Mesenchymal stem cell (in vitro differentiated cells and primary cell): ENCODE measurements at regions not wholly inside any gene's neighbourhood (a gene's known extent, or its start where the extent isn't known, plus 50 kb on each side); places are given as distances from the start of the nearest gene placed in this dataset.

Experiments used
- DNase-seq: peaks from one replicate; pipeline ENCODE4 v3.0.0-alpha.2; 2013
- H2AFZ ChIP-seq: one replicate; pipeline ENCODE4 v1.6.1; 2013; ENCODE audit warnings: low read depth, mild to moderate bottlenecking, control low read depth, inconsistent platforms, low read length, moderate library complexity
- H2AK5ac ChIP-seq: 2 replicates; pipeline ENCODE4 v1.6.1; 2013; ENCODE audit warnings: low read length, moderate library complexity, mild to moderate bottlenecking, inconsistent platforms; ENCODE audit not compliant: severe bottlenecking
- H2BK120ac ChIP-seq: one replicate; pipeline ENCODE4 v1.6.1; 2013; ENCODE audit warnings: low read depth, mild to moderate bottlenecking, inconsistent platforms, low read length, moderate library complexity
- H2BK12ac ChIP-seq, 2 experiments: one replicate each; pipeline ENCODE4 v1.6.1; 2013; ENCODE audit warnings: inconsistent platforms in 2 of 2, low read length in 2 of 2, mild to moderate bottlenecking in 2 of 2, moderate library complexity in 2 of 2, control low read depth in 1 of 2
- H2BK15ac ChIP-seq: one replicate; pipeline ENCODE4 v1.6.1; 2013; ENCODE audit warnings: mild to moderate bottlenecking, low read depth, inconsistent platforms; ENCODE audit not compliant: poor library complexity, severe bottlenecking
- H2BK5ac ChIP-seq: 2 replicates; pipeline ENCODE4 v1.6.1; 2013; ENCODE audit warnings: low read depth, mild to moderate bottlenecking, low read length, control low read depth, inconsistent platforms; ENCODE audit not compliant: poor library complexity, severe bottlenecking
- H3K14ac ChIP-seq, 2 experiments: one replicate each; pipeline ENCODE4 v1.6.1; 2013; ENCODE audit warnings: inconsistent platforms in 2 of 2, low read length in 2 of 2, control low read depth in 1 of 2, mild to moderate bottlenecking in 1 of 2, moderate library complexity in 1 of 2
- H3K18ac ChIP-seq, 2 experiments: one replicate each; pipeline ENCODE4 v1.6.1; 2013; ENCODE audit warnings: inconsistent platforms in 2 of 2, low read length in 2 of 2, control low read depth in 1 of 2, low read depth in 1 of 2, mild to moderate bottlenecking in 1 of 2
- H3K23ac ChIP-seq, 2 experiments: one replicate each; pipeline ENCODE4 v1.6.1; 2013; ENCODE audit warnings: inconsistent platforms in 2 of 2, low read length in 2 of 2, mild to moderate bottlenecking in 2 of 2, moderate library complexity in 2 of 2, control low read depth in 1 of 2
- H3K27ac ChIP-seq: 2 replicates; pipeline ENCODE4 v1.5.1; 2013; ENCODE audit warnings: mild to moderate bottlenecking, moderate library complexity, low read length, control low read depth, inconsistent platforms; ENCODE audit not compliant: poor library complexity, severe bottlenecking
- H3K27me3 ChIP-seq, 2 experiments: 2 replicates each; pipeline versions ENCODE4 v1.6.1 to v1.7.0; 2013; ENCODE audit warnings: low read length in 2 of 2, mild to moderate bottlenecking in 2 of 2, moderate library complexity in 2 of 2, control low read depth in 1 of 2, inconsistent platforms in 1 of 2; ENCODE audit not compliant: control insufficient read depth in 1 of 2, insufficient read depth in 1 of 2
- H3K36me3 ChIP-seq, 2 experiments: 2 replicates each; pipeline versions ENCODE4 v1.6.1 to v1.7.0; 2013; ENCODE audit warnings: low read length in 2 of 2, control low read depth in 1 of 2, inconsistent platforms in 1 of 2, low read depth in 1 of 2, mild to moderate bottlenecking in 1 of 2; ENCODE audit not compliant: insufficient read depth in 2 of 2, control insufficient read depth in 1 of 2
- H3K4ac ChIP-seq, 2 experiments: one replicate each; pipeline ENCODE4 v1.6.1; 2013; ENCODE audit warnings: inconsistent platforms in 2 of 2, low read length in 2 of 2, mild to moderate bottlenecking in 2 of 2, moderate library complexity in 2 of 2, control low read depth in 1 of 2, low read depth in 1 of 2
- H3K4me1 ChIP-seq: 2 replicates; pipeline ENCODE4 v1.6.1; 2013; ENCODE audit warnings: low read depth, low read length, control low read depth; ENCODE audit not compliant: control insufficient read depth, insufficient read depth
- H3K4me2 ChIP-seq: 2 replicates; pipeline ENCODE4 v1.6.1; 2013; ENCODE audit warnings: low read length, mild to moderate bottlenecking, inconsistent platforms; ENCODE audit not compliant: poor library complexity, severe bottlenecking
- H3K4me3 ChIP-seq, 2 experiments: 2 replicates each; pipeline versions ENCODE4 v1.5.1 to v1.7.0; 2013; ENCODE audit warnings: low read length in 2 of 2, mild to moderate bottlenecking in 2 of 2, control low read depth in 1 of 2, low read depth in 1 of 2; ENCODE audit not compliant: insufficient read depth in 1 of 2
- H3K79me1 ChIP-seq: replicated peaks from 2 replicates; pipeline ENCODE4 v1.6.1; 2013; ENCODE audit warnings: mild to moderate bottlenecking, control low read depth, low read length, inconsistent platforms; ENCODE audit not compliant: poor library complexity, severe bottlenecking
- H3K9ac ChIP-seq: 2 replicates; pipeline ENCODE4 v1.7.0; 2013; ENCODE audit warnings: mild to moderate bottlenecking, low read length, moderate library complexity
- H3K9me3 ChIP-seq: 2 replicates; pipeline ENCODE4 v1.7.0; 2013; ENCODE audit warnings: mild to moderate bottlenecking, low read length; ENCODE audit not compliant: control insufficient read depth
- H4K8ac ChIP-seq: one replicate; pipeline ENCODE4 v1.6.1; 2013; ENCODE audit warnings: inconsistent platforms, mild to moderate bottlenecking, low read length, moderate library complexity
- H4K91ac ChIP-seq: one replicate; pipeline ENCODE4 v1.6.1; 2013; ENCODE audit warnings: mild to moderate bottlenecking, low read length, inconsistent platforms
- WGBS: methylation state at CpG from one replicate; pipeline ENCODE4 v1.1.7; 2013; ENCODE audit warnings: mixed read lengths; 5-methylcytosine and 5-hydroxymethylcytosine counted together

DNA sequence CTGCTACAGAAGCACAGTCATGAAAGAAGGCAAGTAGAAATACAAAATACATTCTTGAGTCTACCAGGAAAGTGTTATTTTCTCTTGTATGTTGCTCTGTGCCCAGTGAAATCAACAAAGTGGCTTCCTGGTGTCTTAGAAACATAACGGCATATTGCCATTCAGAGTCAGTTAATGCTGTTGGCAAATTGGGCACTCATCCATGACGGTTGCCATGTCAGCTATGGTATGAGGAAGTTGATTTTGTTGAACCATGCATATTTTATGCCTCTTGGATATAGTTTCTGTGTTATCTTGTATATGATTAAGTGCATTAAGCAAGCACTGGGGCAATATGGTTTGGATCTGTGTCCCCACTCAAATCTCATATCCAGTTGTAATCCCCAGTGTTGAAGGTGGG is 153.1 kb upstream of the CXADR start:
- H2AK5ac ChIP-seq = no peak overlapping the region
- no peaks in the 10 kb centered on the region for H3K27me3 ChIP-seq
- H3K9ac ChIP-seq = no peak overlapping the region
- H3K9me3 ChIP-seq = no peaks in the 10 kb centered on the region
- H2BK15ac ChIP-seq = no peak overlapping the region
- no peaks in the 10 kb centered on the region for H3K79me1 ChIP-seq
- H3K27ac ChIP-seq = no peak overlapping the region
- H3K36me3 ChIP-seq = no peaks in the 10 kb centered on the region
- H4K8ac ChIP-seq = no peak overlapping the region
- H2BK120ac ChIP-seq = no peak overlapping the region
- no peak for DNase-seq
- 89% methylated on average over 2 of the region's 2 CpGs for WGBS
- no peaks in the 10 kb centered on the region for H3K4me1 ChIP-seq
- no peak overlapping the region for H3K4ac ChIP-seq
- no peak overlapping the region for H3K4me3 ChIP-seq
- H3K4me2 ChIP-seq = no peak overlapping the region
- H3K18ac ChIP-seq = no peak overlapping the region
- H2BK5ac ChIP-seq = no peak overlapping the region
- no peak overlapping the region for H2AFZ ChIP-seq
- H2BK12ac ChIP-seq = no peak overlapping the region
- H3K14ac ChIP-seq = no peak overlapping the region
- H3K23ac ChIP-seq = no peak overlapping the region
- no peak overlapping the region for H4K91ac ChIP-seq

GRCh38 chr21:17368748-17369363 is 144.0 kb upstream of the CXADR start:
- Histone ChIP-seq H4K91ac (no peak overlapping the region), H3K9me3 (no peaks in the 10 kb centered on the region), H2BK15ac (no peak overlapping the region), H3K79me1 (no peaks in the 10 kb centered on the region), H3K4me2 (no peak overlapping the region), H3K14ac (no peak overlapping the region), H3K18ac (no peak overlapping the region), H2AFZ (no peak overlapping the region), H2BK5ac (no peak overlapping the region), H4K8ac (no peak overlapping the region), H2BK120ac (no peak overlapping the region), H3K36me3 (no peaks in the 10 kb centered on the region), H3K23ac (no peak overlapping the region), H3K9ac (no peak overlapping the region), H3K27ac (no peak overlapping the region), H3K4me1 (no peaks in the 10 kb centered on the region), H3K27me3 (no peaks in the 10 kb centered on the region), H2BK12ac (no peak overlapping the region), H3K4me3 (no peak overlapping the region), H3K4ac (no peak overlapping the region), H2AK5ac (no peak overlapping the region)
- 56% methylated on average over 3 of the region's 3 CpGs for WGBS
- no peak for DNase-seq

- Histone ChIP-seq H2BK15ac (no peak overlapping the region), H2BK5ac (no peak overlapping the region), H3K4me2 (no peak overlapping the region), H3K27ac (no peak overlapping the region), H3K9me3 (no peaks in the 10 kb centered on the region), H3K79me1 (no peaks in the 10 kb centered on the region), H3K4me1 (no peaks in the 10 kb centered on the region), H2BK12ac (no peak overlapping the region), H4K91ac (no peak overlapping the region), H2AFZ (no peak overlapping the region), H4K8ac (no peak overlapping the region), H2AK5ac (no peak overlapping the region), H3K36me3 (no peaks in the 10 kb centered on the region), H3K27me3 (no peaks in the 10 kb centered on the region), H3K4ac (no peak overlapping the region), H3K9ac (no peak overlapping the region), H3K18ac (no peak overlapping the region), H2BK120ac (no peak overlapping the region), H3K14ac (no peak overlapping the region), H3K4me3 (no peak overlapping the region), H3K23ac (no peak overlapping the region)
- DNase-seq = no peak
- WGBS = 86% methylated on average over 4 of the region's 5 CpGs
Measured at GRCh38 chr21:17370263-17370662, 142.6 kb upstream of the CXADR start.

GRCh38 chr21:17370916-17371315 is 141.9 kb upstream of the CXADR start:
- H2BK120ac ChIP-seq = no peak overlapping the region
- WGBS = 44% methylated on average over 5 of the region's 5 CpGs
- no peak overlapping the region for H3K14ac ChIP-seq
- H2BK15ac ChIP-seq = no peak overlapping the region
- H3K27ac ChIP-seq = no peak overlapping the region
- no peak overlapping the region for H3K4ac ChIP-seq
- DNase-seq = no peak
- H3K9ac ChIP-seq = no peak overlapping the region
- H3K4me1 ChIP-seq = no peaks in the 10 kb centered on the region
- H3K4me2 ChIP-seq = no peak overlapping the region
- H3K18ac ChIP-seq = no peak overlapping the region
- H4K91ac ChIP-seq = no peak overlapping the region
- no peak overlapping the region for H3K4me3 ChIP-seq
- no peak overlapping the region for H4K8ac ChIP-seq
- no peak overlapping the region for H3K23ac ChIP-seq
- H3K9me3 ChIP-seq = no peaks in the 10 kb centered on the region
- no peak overlapping the region for H2AFZ ChIP-seq
- H3K36me3 ChIP-seq = no peaks in the 10 kb centered on the region
- no peak overlapping the region for H2BK12ac ChIP-seq
- H3K79me1 ChIP-seq = no peaks in the 10 kb centered on the region
- no peak overlapping the region for H2BK5ac ChIP-seq
- H2AK5ac ChIP-seq = no peak overlapping the region
- no peaks in the 10 kb centered on the region for H3K27me3 ChIP-seq
